ENCODE measurements at regions not wholly inside any gene's neighbourhood (a gene's known extent, or its start where the extent isn't known, plus 50 kb on each side); places are given as distances from the start of the nearest gene placed in this dataset.

- Histone ChIP-seq H3K4me3 (no peak overlapping the region), H3K27me3 (no peaks in the 10 kb centered on the region), H3K27ac (no peak overlapping the region), H3K36me3 (no peaks in the 10 kb centered on the region), H3K9me3 (no peaks in the 10 kb centered on the region), H3K4me1 (no peaks in the 10 kb centered on the region)
- intact Hi-C loops (cut with DNase I), result no loop called here
- no peak for TF ChIP-seq CTCF (IDR thresholded peaks at IDR 0.05)
- no peak for DNase-seq
- ATAC-seq, result no peak
Observed at GRCh38 chr2:195407783-195408182, 249.2 kb upstream of the SLC39A10 start.

GRCh38 chr2:195406886-195407603 lies 250.0 kb upstream of the SLC39A10 start:
- no peak for TF ChIP-seq CTCF (IDR thresholded peaks at IDR 0.05)
- DNase-seq, result no peak
- intact Hi-C loops (cut with DNase I), result no loop called here
- no peaks in the 10 kb centered on the region for H3K36me3 ChIP-seq
- H3K4me1 ChIP-seq, result no peaks in the 10 kb centered on the region
- no peaks in the 10 kb centered on the region for H3K27me3 ChIP-seq
- H3K9me3 ChIP-seq, result no peaks in the 10 kb centered on the region
- no peak overlapping the region for H3K4me3 ChIP-seq
- H3K27ac ChIP-seq, result no peak overlapping the region
- no peak for ATAC-seq

- intact Hi-C loops (cut with DNase I), result no loop called here
- no peak for ATAC-seq
Observed at GRCh38 chr2:195404651-195405050, 252.4 kb upstream of the SLC39A10 start.

GRCh38 chr2:195396479-195396878 lies 260.5 kb upstream of the SLC39A10 start:
- Histone ChIP-seq H3K4me1 (no peaks in the 10 kb centered on the region), H3K27me3 (no peaks in the 10 kb centered on the region), H3K9me3 (no peaks in the 10 kb centered on the region), H3K27ac (no peak overlapping the region), H3K4me3 (no peak overlapping the region), H3K36me3 (no peaks in the 10 kb centered on the region)
- ATAC-seq (no peak), DNase-seq (no peak)
- intact Hi-C loops (cut with DNase I), result no loop called here
- TF ChIP-seq CTCF (IDR thresholded peaks at IDR 0.05), result no peak

More at GRCh38 chr2:195404651-195405050, 252.4 kb upstream of the SLC39A10 start:
- Histone ChIP-seq H3K9me3 (no peaks in the 10 kb centered on the region), H3K27me3 (no peaks in the 10 kb centered on the region), H3K36me3 (no peaks in the 10 kb centered on the region), H3K4me1 (no peaks in the 10 kb centered on the region), H3K4me3 (no peak overlapping the region), H3K27ac (no peak overlapping the region)
- peak in 1 of 4 donors; percentile 10 for DNase-seq
- TF ChIP-seq CTCF (IDR thresholded peaks at IDR 0.05), result no peak

- H3K36me3 ChIP-seq, result no peaks in the 10 kb centered on the region
- DNase-seq (no peak), ATAC-seq (no peak)
- H3K27me3 ChIP-seq, result no peaks in the 10 kb centered on the region
- no peak for TF ChIP-seq CTCF (IDR thresholded peaks at IDR 0.05)
- H3K27ac ChIP-seq, result no peak overlapping the region
- no peaks in the 10 kb centered on the region for H3K9me3 ChIP-seq
- no peak overlapping the region for H3K4me3 ChIP-seq
- no peaks in the 10 kb centered on the region for H3K4me1 ChIP-seq
- intact Hi-C loops (cut with DNase I), result no loop called here
Observed at GRCh38 chr2:195395362-195395761, 261.7 kb upstream of the SLC39A10 start.

Data from left lung (tissue), 4 donors.